GM12892 (cell line): ENCODE measurements at regions not wholly inside any gene's neighbourhood (a gene's known extent, or its start where the extent isn't known, plus 50 kb on each side); places are given as distances from the start of the nearest gene placed in this dataset.

Experiments
- DNase-seq: peaks from one replicate; pipeline ENCODE4 v3.0.0; 2011; ENCODE audit not compliant: insufficient read length
- FAIRE-seq: peaks from 2 replicates; lab custom pipeline; 2011; peaks lifted over from hg19 to GRCh38; lab: Jason Lieb, UNC
- POLR2A ChIP-seq: IDR thresholded peaks from 2 replicates; pipeline ENCODE4 v1.6.1; 2011; ENCODE audit warnings: low read depth, low read length, control low read depth
- POLR2AphosphoS5 ChIP-seq: IDR thresholded peaks from 2 replicates; pipeline ENCODE4 v1.6.1; 2011; ENCODE audit warnings: low read depth, low read length, control low read depth
- TAF1 ChIP-seq: IDR thresholded peaks from 2 replicates; pipeline ENCODE4 v1.6.1; 2011; ENCODE audit warnings: low read depth, mild to moderate bottlenecking, control low read depth, low read length, borderline replicate concordance

GRCh38 chr4:126414741-126415140, 1100.0 kb downstream of the FAT4 start:
- DNase-seq (no peak), FAIRE-seq (no peak)
- TF ChIP-seq POLR2A (no peak), POLR2AphosphoS5 (no peak), TAF1 (no peak)

- FAIRE-seq (no peak), DNase-seq (no peak)
- TF ChIP-seq POLR2AphosphoS5 (no peak), POLR2A (no peak), TAF1 (no peak)
These were observed 1104.5 kb downstream of the FAT4 start for GRCh38 chr4:126419266-126419665.

GRCh38 chr4:126427853-126428252, 1113.1 kb downstream of the FAT4 start:
- no peak for TF ChIP-seq POLR2AphosphoS5
- no peak for TF ChIP-seq TAF1
- TF ChIP-seq POLR2A = no peak
- no peak for DNase-seq
- FAIRE-seq = no peak

- DNase-seq = no peak
- FAIRE-seq = no peak
- TF ChIP-seq POLR2A (no peak), TAF1 (no peak), POLR2AphosphoS5 (no peak)
These were observed 1116.3 kb downstream of the FAT4 start for GRCh38 chr4:126431049-126431448.

- no peak for TF ChIP-seq POLR2A
- no peak for TF ChIP-seq TAF1
- no peak for TF ChIP-seq POLR2AphosphoS5
- FAIRE-seq = no peak
- no peak for DNase-seq
These were observed 1120.7 kb downstream of the FAT4 start for GRCh38 chr4:126435491-126435890.

- DNase-seq (no peak), FAIRE-seq (no peak)
- no peak for TF ChIP-seq POLR2AphosphoS5
- no peak for TF ChIP-seq TAF1
- TF ChIP-seq POLR2A = no peak
These were observed 1125.5 kb downstream of the FAT4 start for GRCh38 chr4:126440297-126440696.

- DNase-seq = no peak
- no peak for TF ChIP-seq TAF1
- no peak for TF ChIP-seq POLR2A
- no peak for TF ChIP-seq POLR2AphosphoS5
- FAIRE-seq = no peak
These were observed 1126.6 kb downstream of the FAT4 start for GRCh38 chr4:126441173-126442035.

- FAIRE-seq (no peak), DNase-seq (no peak)
- TF ChIP-seq POLR2AphosphoS5 = no peak
- TF ChIP-seq POLR2A = no peak
- no peak for TF ChIP-seq TAF1
These were observed 1130.8 kb downstream of the FAT4 start for GRCh38 chr4:126445596-126445995.

GRCh38 chr4:126446917-126447316, 1132.2 kb downstream of the FAT4 start:
- DNase-seq (no peak), FAIRE-seq (no peak)
- TF ChIP-seq POLR2A (no peak), POLR2AphosphoS5 (no peak), TAF1 (no peak)

GRCh38 chr4:126448086-126448845, 1133.5 kb downstream of the FAT4 start:
- DNase-seq (no peak), FAIRE-seq (no peak)
- TF ChIP-seq POLR2AphosphoS5 (no peak), POLR2A (no peak), TAF1 (no peak)

- FAIRE-seq = no peak
- TF ChIP-seq TAF1 (no peak), POLR2A (no peak), POLR2AphosphoS5 (no peak)
- DNase-seq = no peak
These were observed 1136.6 kb downstream of the FAT4 start for GRCh38 chr4:126451237-126451873.

GRCh38 chr4:126455865-126456264, 1141.1 kb downstream of the FAT4 start:
- FAIRE-seq = no peak
- no peak for DNase-seq
- TF ChIP-seq POLR2AphosphoS5 (no peak), TAF1 (no peak), POLR2A (no peak)
